Trophoblast cell (in vitro differentiated cells and primary cell): ENCODE measurements at regions not wholly inside any gene's neighbourhood (a gene's known extent, or its start where the extent isn't known, plus 50 kb on each side); places are given as distances from the start of the nearest gene placed in this dataset.

ENCODE experiments used
- DNase-seq, 2 donors: peaks; one replicate each; pipeline ENCODE4 v3.0.0-alpha.2; 2016
- H2AFZ ChIP-seq: 2 replicates; pipeline ENCODE4 v1.6.1; 2013; ENCODE audit warnings: low read length, moderate library complexity, mild to moderate bottlenecking; ENCODE audit not compliant: insufficient read depth, poor library complexity
- H2AK5ac ChIP-seq: 2 replicates; pipeline ENCODE4 v1.6.1; 2013; ENCODE audit warnings: mild to moderate bottlenecking, low read length
- H2BK120ac ChIP-seq: 2 replicates; pipeline ENCODE4 v1.6.1; 2013; ENCODE audit warnings: low read length, mild to moderate bottlenecking, moderate library complexity; ENCODE audit not compliant: insufficient read depth, poor library complexity
- H2BK12ac ChIP-seq: 2 replicates; pipeline ENCODE4 v1.6.1; 2013; ENCODE audit warnings: mild to moderate bottlenecking, low read length, moderate library complexity
- H2BK5ac ChIP-seq: 2 replicates; pipeline ENCODE4 v1.6.1; 2013; ENCODE audit warnings: low read length, low read depth, moderate library complexity, mild to moderate bottlenecking; ENCODE audit not compliant: poor library complexity
- H3K14ac ChIP-seq: 2 replicates; pipeline ENCODE4 v1.6.1; 2013; ENCODE audit warnings: mild to moderate bottlenecking, low read length
- H3K18ac ChIP-seq: 2 replicates; pipeline ENCODE4 v1.6.1; 2013; ENCODE audit warnings: mild to moderate bottlenecking, low read length
- H3K23ac ChIP-seq: 2 replicates; pipeline ENCODE4 v1.6.1; 2013; ENCODE audit warnings: low read length
- H3K27ac ChIP-seq: 2 replicates; pipeline ENCODE4 v1.5.1; 2013; ENCODE audit warnings: low read depth, mild to moderate bottlenecking, inconsistent platforms, low read length, moderate library complexity
- H3K27me3 ChIP-seq: 2 replicates; pipeline ENCODE4 v1.6.1; 2013; ENCODE audit warnings: inconsistent platforms, mild to moderate bottlenecking, low read length, moderate library complexity; ENCODE audit not compliant: insufficient read depth
- H3K36me3 ChIP-seq, 2 experiments: 1 replicate in 1 of 2; 2 replicates in 1 of 2; pipeline ENCODE4 v1.6.1; 2013; ENCODE audit warnings: low read length in 2 of 2, mild to moderate bottlenecking in 2 of 2, moderate library complexity in 1 of 2; ENCODE audit not compliant: insufficient read depth in 2 of 2, control insufficient read depth in 1 of 2
- H3K4ac ChIP-seq: 2 replicates; pipeline ENCODE4 v1.6.1; 2013; ENCODE audit warnings: low read depth, mild to moderate bottlenecking, low read length, moderate library complexity
- H3K4me1 ChIP-seq, 2 experiments: 1 replicate in 1 of 2; 2 replicates in 1 of 2; pipeline ENCODE4 v1.6.1; 2013; ENCODE audit warnings: low read length in 2 of 2, mild to moderate bottlenecking in 2 of 2, moderate library complexity in 1 of 2; ENCODE audit not compliant: insufficient read depth in 2 of 2, control insufficient read depth in 1 of 2
- H3K4me2 ChIP-seq: 2 replicates; pipeline ENCODE4 v1.6.1; 2013; ENCODE audit warnings: inconsistent platforms, mild to moderate bottlenecking, low read length, moderate library complexity
- H3K4me3 ChIP-seq: 2 replicates; pipeline ENCODE4 v1.5.1; 2013; ENCODE audit warnings: mild to moderate bottlenecking, low read depth, low read length, inconsistent platforms
- H3K79me1 ChIP-seq: one replicate; pipeline ENCODE4 v1.6.1; 2013; ENCODE audit warnings: low read length
- H3K79me2 ChIP-seq: 2 replicates; pipeline ENCODE4 v1.6.1; 2013; ENCODE audit warnings: low read length, mild to moderate bottlenecking; ENCODE audit not compliant: control insufficient read depth, insufficient read depth, poor library complexity
- H3K9ac ChIP-seq: 2 replicates; pipeline ENCODE4 v1.6.1; 2013; ENCODE audit warnings: mild to moderate bottlenecking, low read length
- H3K9me3 ChIP-seq: 2 replicates; pipeline ENCODE4 v1.6.1; 2013; ENCODE audit warnings: low read depth, mild to moderate bottlenecking, control low read depth, inconsistent platforms, low read length; ENCODE audit not compliant: insufficient read depth
- H4K12ac ChIP-seq: 2 replicates; pipeline ENCODE4 v1.6.1; 2013; ENCODE audit warnings: low read depth, mild to moderate bottlenecking, low read length, moderate library complexity
- H4K8ac ChIP-seq: 2 replicates; pipeline ENCODE4 v1.6.1; 2013; ENCODE audit warnings: low read depth, mild to moderate bottlenecking, low read length, moderate library complexity
- H4K91ac ChIP-seq: one replicate; pipeline ENCODE4 v1.6.1; 2013; ENCODE audit warnings: low read depth, mild to moderate bottlenecking, low read length, moderate library complexity
- WGBS: extraction: QIAGEN DNeasy Blood & Tissue Kit; methylation state at CpG from one replicate; pipeline ENCODE4 v1.1.7; 2013; ENCODE audit warnings: missing lambda C conversion rate; ENCODE audit not compliant: insufficient read length, insufficient coverage; ENCODE audit errors: extremely low coverage; 5-methylcytosine and 5-hydroxymethylcytosine counted together

DNA sequence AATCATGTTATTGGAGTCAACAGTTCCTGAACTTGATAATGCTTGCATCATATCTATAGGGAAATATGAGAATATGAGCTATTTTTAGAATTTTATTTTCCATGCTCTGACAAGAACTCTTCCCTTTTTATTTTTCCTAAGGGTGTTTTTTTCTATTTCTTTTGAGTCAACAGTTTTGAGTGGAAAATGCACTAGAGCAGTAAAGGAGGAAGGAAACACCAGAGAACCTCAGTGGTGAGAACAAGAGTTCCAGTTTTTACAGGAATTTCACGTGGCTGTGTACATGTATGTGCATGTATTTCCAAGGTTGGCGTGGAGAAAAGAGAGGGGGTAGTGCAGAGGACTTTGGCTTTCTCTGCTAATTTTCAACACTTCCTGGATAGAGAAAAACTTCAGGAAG lies 63.6 kb upstream of the TNFSF18 start:
- H3K79me2 ChIP-seq, result no peaks in the 10 kb centered on the region
- H3K27me3 ChIP-seq, result no peaks in the 10 kb centered on the region
- no peaks in the 10 kb centered on the region for H3K36me3 ChIP-seq
- H2BK5ac ChIP-seq, result no peak overlapping the region
- H3K4ac ChIP-seq, result no peak overlapping the region
- H3K79me1 ChIP-seq, result no peaks in the 10 kb centered on the region
- no peak overlapping the region for H4K91ac ChIP-seq
- H3K23ac ChIP-seq, result no peak overlapping the region
- H3K27ac ChIP-seq, result no peak overlapping the region
- H3K14ac ChIP-seq, result no peak overlapping the region
- no peak overlapping the region for H2BK12ac ChIP-seq
- DNase-seq, result no peak
- H4K8ac ChIP-seq, result no peak overlapping the region
- no peaks in the 10 kb centered on the region for H3K4me1 ChIP-seq
- H3K4me3 ChIP-seq, result no peak overlapping the region
- H3K4me2 ChIP-seq, result no peak overlapping the region
- H4K12ac ChIP-seq, result no peak overlapping the region
- H3K9ac ChIP-seq, result no peak overlapping the region
- H2BK120ac ChIP-seq, result no peak overlapping the region
- no peaks in the 10 kb centered on the region for H3K9me3 ChIP-seq
- H2AFZ ChIP-seq, result no peak overlapping the region
- H3K18ac ChIP-seq, result no peak overlapping the region
- WGBS, result no CpG with 5 or more reads among the region's 2 CpGs
- no peak overlapping the region for H2AK5ac ChIP-seq

DNA sequence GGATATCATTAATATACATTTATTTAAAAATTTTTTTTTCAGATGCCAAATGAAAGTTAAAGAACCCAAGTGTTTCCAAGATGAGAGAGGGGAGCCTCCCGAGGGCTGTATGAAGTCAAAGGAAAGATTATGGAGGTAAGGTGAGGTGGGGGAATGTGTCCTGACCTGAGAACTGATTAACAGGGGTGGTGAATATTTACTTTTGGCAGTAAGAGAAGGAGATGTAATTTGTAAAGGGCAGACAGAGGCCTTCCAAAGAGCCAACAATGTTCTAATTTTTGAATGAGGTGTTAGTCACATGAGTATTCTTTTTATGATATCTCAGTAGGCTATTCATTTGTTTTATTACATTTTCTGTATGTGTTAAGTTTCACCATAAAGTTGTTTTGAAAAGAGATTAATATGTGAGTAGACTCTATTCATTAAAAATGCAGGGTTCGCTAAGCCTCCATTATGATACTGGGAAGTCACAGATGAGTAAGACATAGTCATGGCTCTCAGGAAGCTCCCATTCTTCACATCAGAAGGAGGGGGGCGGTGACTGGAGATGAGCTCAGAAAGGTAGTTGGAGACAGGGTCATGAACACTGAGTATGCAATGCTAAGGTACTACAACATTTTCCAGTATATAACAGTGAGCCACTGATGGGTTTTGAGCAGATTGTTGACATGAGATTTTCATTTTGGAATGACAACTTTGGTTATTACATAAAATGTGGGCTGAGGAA lies 62.4 kb upstream of the TNFSF18 start:
- H3K23ac ChIP-seq, result no peak overlapping the region
- no peak overlapping the region for H2BK12ac ChIP-seq
- no peaks in the 10 kb centered on the region for H3K36me3 ChIP-seq
- H3K4me1 ChIP-seq, result no peaks in the 10 kb centered on the region
- H3K27ac ChIP-seq, result no peak overlapping the region
- no peak overlapping the region for H2BK120ac ChIP-seq
- H2AK5ac ChIP-seq, result no peak overlapping the region
- no peaks in the 10 kb centered on the region for H3K79me2 ChIP-seq
- H3K4ac ChIP-seq, result no peak overlapping the region
- no peak overlapping the region for H3K4me3 ChIP-seq
- no peak overlapping the region for H3K14ac ChIP-seq
- no peak overlapping the region for H2AFZ ChIP-seq
- peaks cover 2% of the 10 kb centered on the region for H3K9me3 ChIP-seq
- H3K9ac ChIP-seq, result no peak overlapping the region
- no peak for DNase-seq
- no peak overlapping the region for H3K4me2 ChIP-seq
- no peak overlapping the region for H2BK5ac ChIP-seq
- no peak overlapping the region for H3K18ac ChIP-seq
- no peak overlapping the region for H4K12ac ChIP-seq
- H4K8ac ChIP-seq, result no peak overlapping the region
- no peak overlapping the region for H4K91ac ChIP-seq
- WGBS, result no CpG with 5 or more reads among the region's 3 CpGs
- no peaks in the 10 kb centered on the region for H3K79me1 ChIP-seq
- no peaks in the 10 kb centered on the region for H3K27me3 ChIP-seq

DNA sequence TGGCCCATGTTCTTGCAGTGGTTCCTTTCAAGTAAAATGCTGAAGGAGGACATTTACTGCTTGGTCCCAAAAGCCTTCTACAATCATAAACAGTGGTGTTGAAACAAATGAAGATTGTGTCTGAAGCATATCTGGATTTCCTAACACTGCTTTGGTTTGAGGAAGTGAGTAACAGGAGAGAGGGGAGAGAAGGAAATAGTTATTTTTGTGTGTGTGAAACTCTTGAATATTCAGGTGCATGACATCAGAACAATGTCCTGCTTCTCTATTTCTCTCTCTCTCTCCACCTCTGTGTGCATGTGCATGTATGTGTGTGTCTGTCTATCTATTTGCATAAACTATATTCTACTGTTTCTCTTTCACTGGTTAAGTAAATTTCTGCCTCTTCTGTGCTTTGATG lies 61.4 kb upstream of the TNFSF18 start:
- H2BK5ac ChIP-seq, result no peak overlapping the region
- no peaks in the 10 kb centered on the region for H3K4me1 ChIP-seq
- H4K91ac ChIP-seq, result no peak overlapping the region
- no peaks in the 10 kb centered on the region for H3K79me2 ChIP-seq
- no peak for DNase-seq
- no peak overlapping the region for H3K4me3 ChIP-seq
- no peak overlapping the region for H3K23ac ChIP-seq
- no peak overlapping the region for H3K9ac ChIP-seq
- H2AK5ac ChIP-seq, result no peak overlapping the region
- no peak overlapping the region for H3K14ac ChIP-seq
- no peak overlapping the region for H2AFZ ChIP-seq
- no peak overlapping the region for H4K8ac ChIP-seq
- H3K36me3 ChIP-seq, result no peaks in the 10 kb centered on the region
- no peaks in the 10 kb centered on the region for H3K79me1 ChIP-seq
- H2BK12ac ChIP-seq, result no peak overlapping the region
- no peak overlapping the region for H3K27ac ChIP-seq
- H4K12ac ChIP-seq, result no peak overlapping the region
- no peak overlapping the region for H3K4ac ChIP-seq
- no peak overlapping the region for H2BK120ac ChIP-seq
- no peaks in the 10 kb centered on the region for H3K27me3 ChIP-seq
- H3K18ac ChIP-seq, result no peak overlapping the region
- H3K4me2 ChIP-seq, result no peak overlapping the region
- peaks cover 2% of the 10 kb centered on the region for H3K9me3 ChIP-seq

DNA sequence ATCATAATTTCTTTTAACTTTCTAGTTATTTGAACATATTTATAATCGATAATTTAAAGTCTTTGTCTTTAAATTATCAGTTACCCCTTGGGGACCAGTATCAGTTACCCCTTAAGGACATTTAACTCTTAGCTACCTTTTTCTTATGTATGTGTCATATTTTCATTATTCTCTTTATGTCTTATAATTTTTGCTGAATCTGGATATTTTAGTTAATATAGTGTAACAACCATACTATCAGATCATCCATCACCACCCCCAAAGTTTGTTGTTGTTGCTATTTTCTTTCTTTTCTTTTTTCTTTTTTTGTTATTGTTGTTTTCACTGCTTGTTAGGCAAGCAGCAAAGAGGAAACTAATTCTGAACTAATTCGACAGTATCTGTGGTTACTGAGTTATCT lies 57.0 kb upstream of the TNFSF18 start:
- Histone ChIP-seq H3K4ac (no peak overlapping the region), H2BK120ac (no peak overlapping the region), H2BK12ac (no peak overlapping the region), H4K8ac (no peak overlapping the region), H3K18ac (no peak overlapping the region), H2BK5ac (no peak overlapping the region), H3K79me1 (no peaks in the 10 kb centered on the region), H3K23ac (no peak overlapping the region), H2AK5ac (no peak overlapping the region), H3K27ac (no peak overlapping the region), H2AFZ (no peak overlapping the region), H3K4me2 (no peak overlapping the region), H4K91ac (no peak overlapping the region), H3K4me3 (no peak overlapping the region), H3K9ac (no peak overlapping the region), H3K14ac (no peak overlapping the region), H3K79me2 (no peaks in the 10 kb centered on the region), H4K12ac (no peak overlapping the region), H3K4me1 (no peaks in the 10 kb centered on the region), H3K27me3 (no peaks in the 10 kb centered on the region), H3K36me3 (peaks cover 0 to 4% of the 10 kb centered on the region in 2 experiments), H3K9me3 (peaks cover 10% of the 10 kb centered on the region)
- DNase-seq, result no peak
- WGBS, result no CpG with 5 or more reads among the region's 2 CpGs
